MM.1S (cell line): ENCODE measurements at regions not wholly inside any gene's neighbourhood (a gene's known extent, or its start where the extent isn't known, plus 50 kb on each side); places are given as distances from the start of the nearest gene placed in this dataset.

ENCODE experiments used
- DNase-seq: peaks from one replicate; pipeline ENCODE4 v3.0.0-alpha.2; 2015
- H2AFZ ChIP-seq: fragments of 300-600 bp; sonication (generic); 2 replicates; pipeline ENCODE4 v1.6.0; 2016; ENCODE audit warnings: antibody characterized with exemption, low read length
- H3F3A ChIP-seq: fragments of 300-600 bp; sonication (generic); 2 replicates; pipeline ENCODE4 v1.6.1; 2016; ENCODE audit warnings: mild to moderate bottlenecking, antibody characterized with exemption, low read length, moderate library complexity, mixed read lengths; ENCODE audit not compliant: insufficient read depth
- H3K27ac ChIP-seq: fragments of 300-600 bp; sonication (generic); 2 replicates; pipeline ENCODE4 v1.5.1; 2016; ENCODE audit warnings: mild to moderate bottlenecking, low read length
- H3K27me3 ChIP-seq: fragments of 300-600 bp; sonication (generic); replicated peaks from 2 replicates; pipeline ENCODE4 v1.6.0; 2016; ENCODE audit warnings: low read length; ENCODE audit not compliant: insufficient read depth
- H3K36me3 ChIP-seq: fragments of 300-600 bp; sonication (generic); replicated peaks from 2 replicates; pipeline ENCODE4 v1.6.1; 2016; ENCODE audit warnings: mild to moderate bottlenecking, low read length, mixed read lengths; ENCODE audit not compliant: insufficient read depth
- H3K4me1 ChIP-seq: fragments of 300-600 bp; sonication (generic); 2 replicates; pipeline ENCODE4 v1.6.1; 2016; ENCODE audit warnings: low read length, mixed read lengths
- H3K4me2 ChIP-seq: fragments of 300-600 bp; sonication (generic); 2 replicates; pipeline ENCODE4 v1.6.0; 2016; ENCODE audit warnings: low read depth, low read length
- H3K4me3 ChIP-seq: fragments of 300-600 bp; sonication (generic); 2 replicates; pipeline ENCODE4 v1.5.1; 2016; ENCODE audit warnings: low read length, mixed read lengths
- H3K79me2 ChIP-seq: fragments of 300-600 bp; sonication (generic); 2 replicates; pipeline ENCODE4 v1.6.1; 2016; ENCODE audit warnings: mixed run types, low read length, mixed read lengths
- H3K9ac ChIP-seq: fragments of 300-600 bp; sonication (generic); 2 replicates; pipeline ENCODE4 v1.6.1; 2016; ENCODE audit warnings: low read length, mixed read lengths
- H3K9me2 ChIP-seq: fragments of 300-600 bp; sonication (generic); replicated peaks from 2 replicates; pipeline ENCODE4 v1.6.1; 2016; ENCODE audit warnings: mild to moderate bottlenecking, low read length, mixed read lengths; ENCODE audit not compliant: insufficient read depth
- H3K9me3 ChIP-seq: fragments of 300-600 bp; sonication (generic); replicated peaks from 2 replicates; pipeline ENCODE4 v1.6.1; 2016; ENCODE audit warnings: mild to moderate bottlenecking, low read length, mixed read lengths; ENCODE audit not compliant: insufficient read depth
- H4K20me1 ChIP-seq: fragments of 300-600 bp; sonication (generic); 2 replicates; pipeline ENCODE4 v1.6.1; 2016; ENCODE audit warnings: mild to moderate bottlenecking, low read length, moderate library complexity, mixed read lengths; ENCODE audit not compliant: insufficient read depth
- EZH2 ChIP-seq: fragments of 300-600 bp; sonication (generic); optimal IDR thresholded peaks from 2 replicates; pipeline ENCODE3; 2017; ENCODE audit warnings: low read depth, mild to moderate bottlenecking, antibody characterized with exemption, low read length, mixed read lengths
- EZH2phosphoT487 ChIP-seq: fragments of 300-600 bp; sonication (generic); IDR thresholded peaks from 2 replicates; pipeline ENCODE4 v1.6.1; 2018; ENCODE audit warnings: antibody characterized with exemption, low read length
- TF ChIP-seq, protein P1 (sequence below): fragments of 300-600 bp; sonication (generic); IDR thresholded peaks from 2 replicates; pipeline ENCODE4 v1.5.1; 2016; ENCODE audit warnings: antibody characterized with exemption, low read length, mixed read lengths

DNA sequence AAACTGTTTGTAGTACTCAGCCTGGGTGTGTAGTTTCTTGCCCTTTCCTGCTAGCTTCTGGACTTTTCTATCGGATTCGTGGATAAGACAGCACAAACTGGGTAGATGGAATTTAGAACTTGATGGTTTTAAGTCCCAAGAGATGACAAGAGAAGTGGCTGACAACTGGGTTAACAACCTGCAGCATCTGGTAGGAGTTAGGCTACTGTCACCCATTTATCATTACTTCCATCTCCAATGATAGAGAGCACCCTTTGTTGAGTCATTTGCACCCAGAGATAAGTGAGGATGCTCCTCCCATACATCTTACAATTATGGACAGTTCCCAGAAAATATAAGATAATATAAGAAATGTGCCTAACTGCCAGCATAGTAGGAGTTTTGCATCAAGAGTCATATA is 50.2 kb upstream of the FLRT2 start:
- H3K9me3 ChIP-seq, result no peaks in the 10 kb centered on the region
- H3F3A ChIP-seq, result no peaks in the 10 kb centered on the region
- no peaks in the 10 kb centered on the region for H3K27me3 ChIP-seq
- no peaks in the 10 kb centered on the region for H3K9me2 ChIP-seq
- DNase-seq, result no peak
- no peak overlapping the region for H2AFZ ChIP-seq
- no peak overlapping the region for H3K4me2 ChIP-seq
- H3K27ac ChIP-seq, result no peak overlapping the region
- TF ChIP-seq, protein P1, sequence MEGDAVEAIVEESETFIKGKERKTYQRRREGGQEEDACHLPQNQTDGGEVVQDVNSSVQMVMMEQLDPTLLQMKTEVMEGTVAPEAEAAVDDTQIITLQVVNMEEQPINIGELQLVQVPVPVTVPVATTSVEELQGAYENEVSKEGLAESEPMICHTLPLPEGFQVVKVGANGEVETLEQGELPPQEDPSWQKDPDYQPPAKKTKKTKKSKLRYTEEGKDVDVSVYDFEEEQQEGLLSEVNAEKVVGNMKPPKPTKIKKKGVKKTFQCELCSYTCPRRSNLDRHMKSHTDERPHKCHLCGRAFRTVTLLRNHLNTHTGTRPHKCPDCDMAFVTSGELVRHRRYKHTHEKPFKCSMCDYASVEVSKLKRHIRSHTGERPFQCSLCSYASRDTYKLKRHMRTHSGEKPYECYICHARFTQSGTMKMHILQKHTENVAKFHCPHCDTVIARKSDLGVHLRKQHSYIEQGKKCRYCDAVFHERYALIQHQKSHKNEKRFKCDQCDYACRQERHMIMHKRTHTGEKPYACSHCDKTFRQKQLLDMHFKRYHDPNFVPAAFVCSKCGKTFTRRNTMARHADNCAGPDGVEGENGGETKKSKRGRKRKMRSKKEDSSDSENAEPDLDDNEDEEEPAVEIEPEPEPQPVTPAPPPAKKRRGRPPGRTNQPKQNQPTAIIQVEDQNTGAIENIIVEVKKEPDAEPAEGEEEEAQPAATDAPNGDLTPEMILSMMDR, result no peak
- no peak for TF ChIP-seq EZH2phosphoT487
- TF ChIP-seq EZH2, result no peak
- H3K4me3 ChIP-seq, result no peak overlapping the region
- no peaks in the 10 kb centered on the region for H3K4me1 ChIP-seq
- H3K79me2 ChIP-seq, result no peaks in the 10 kb centered on the region
- H4K20me1 ChIP-seq, result no peaks in the 10 kb centered on the region
- H3K9ac ChIP-seq, result no peak overlapping the region
- H3K36me3 ChIP-seq, result no peaks in the 10 kb centered on the region
